A673 (cell line): ENCODE measurements at regions not wholly inside any gene's neighbourhood (a gene's known extent, or its start where the extent isn't known, plus 50 kb on each side); places are given as distances from the start of the nearest gene placed in this dataset.

Source experiments
- BruUV-seq: library from RNA; stranded (reverse); fragments of 400-500 nt; replicated peaks from 2 replicates; lab custom pipeline; 2021; lab: Mats Ljungman, UMichigan
- CTCF ChIA-PET: fragments of 300-600 bp; sonication (Branson Sonifier 250); formaldehyde crosslinking; loops from one replicate; lab custom pipeline; 2022; ENCODE audit warnings: antibody characterized with exemption; lab: Charles Lee
- POLR2A ChIA-PET: fragments of 300-600 bp; sonication (Branson Sonifier 250); formaldehyde crosslinking; loops from one replicate; lab custom pipeline; 2022; ENCODE audit warnings: antibody characterized with exemption; ENCODE audit not compliant: low non-redundant PET; lab: Charles Lee
- DNase-seq: peaks from one replicate; pipeline ENCODE4 v3.0.0-alpha.2; 2015; ENCODE audit warnings: low spot score
- H3K27ac ChIP-seq: fragments of 200-600 bp; sonication (generic); 2 replicates; pipeline ENCODE4 v1.5.1; 2016; ENCODE audit warnings: mixed run types, low read depth, mild to moderate bottlenecking, mixed read lengths, antibody characterized with exemption, low read length; ENCODE audit not compliant: poor library complexity, severe bottlenecking
- H3K27me3 ChIP-seq: fragments of 200-600 bp; sonication (generic); replicated peaks from 2 replicates; pipeline ENCODE4 v1.6.1; 2017; ENCODE audit warnings: mixed run types, low read depth, mild to moderate bottlenecking, mixed read lengths, antibody characterized with exemption, low read length; ENCODE audit not compliant: insufficient read depth, poor library complexity
- H3K36me3 ChIP-seq: fragments of 200-600 bp; sonication (generic); 2 replicates; pipeline ENCODE4 v1.6.1; 2016; ENCODE audit warnings: mixed run types, mild to moderate bottlenecking, mixed read lengths, antibody characterized with exemption, low read length; ENCODE audit not compliant: insufficient read depth, poor library complexity, severe bottlenecking
- H3K4me1 ChIP-seq: fragments of 200-600 bp; sonication (generic); 2 replicates; pipeline ENCODE4 v1.6.1; 2017; ENCODE audit warnings: mixed run types, mild to moderate bottlenecking, mixed read lengths, antibody characterized with exemption, low read length; ENCODE audit not compliant: insufficient read depth, poor library complexity, severe bottlenecking
- H3K4me3 ChIP-seq: fragments of 200-600 bp; sonication (generic); 2 replicates; pipeline ENCODE4 v1.5.1; 2016; ENCODE audit warnings: low read depth, mixed run types, mild to moderate bottlenecking, mixed read lengths, low read length; ENCODE audit not compliant: poor library complexity, severe bottlenecking
- H3K9me3 ChIP-seq: fragments of 200-600 bp; sonication (generic); 2 replicates; pipeline ENCODE4 v1.6.1; 2016; ENCODE audit warnings: mixed run types, low read depth, mild to moderate bottlenecking, mixed read lengths, antibody characterized with exemption, low read length; ENCODE audit not compliant: poor library complexity, severe bottlenecking
- EZH2 ChIP-seq: fragments of 200-600 bp; sonication (generic); IDR thresholded peaks from 2 replicates; pipeline ENCODE4 v1.6.1; 2017; ENCODE audit warnings: borderline replicate concordance, low read depth, mild to moderate bottlenecking, mixed read lengths, antibody characterized with exemption, low read length; ENCODE audit not compliant: poor library complexity, severe bottlenecking
- intact Hi-C: fragments of 100-400 bp; cut with micrococcal nuclease; formaldehyde crosslinking; loops from one replicate; pipeline ENCODE4 v1.10.0; 2022; ENCODE audit not compliant: unreplicated experiment
- TF ChIP-seq, protein P1 (sequence below): fragments of 300-800, 200-600 bp; sonication (generic); conservative IDR thresholded peaks from 2 replicates; pipeline ENCODE4 v1.5.1; 2017; ENCODE audit warnings: low read depth, mild to moderate bottlenecking, antibody characterized with exemption, low read length, moderate library complexity, mixed read lengths

DNA sequence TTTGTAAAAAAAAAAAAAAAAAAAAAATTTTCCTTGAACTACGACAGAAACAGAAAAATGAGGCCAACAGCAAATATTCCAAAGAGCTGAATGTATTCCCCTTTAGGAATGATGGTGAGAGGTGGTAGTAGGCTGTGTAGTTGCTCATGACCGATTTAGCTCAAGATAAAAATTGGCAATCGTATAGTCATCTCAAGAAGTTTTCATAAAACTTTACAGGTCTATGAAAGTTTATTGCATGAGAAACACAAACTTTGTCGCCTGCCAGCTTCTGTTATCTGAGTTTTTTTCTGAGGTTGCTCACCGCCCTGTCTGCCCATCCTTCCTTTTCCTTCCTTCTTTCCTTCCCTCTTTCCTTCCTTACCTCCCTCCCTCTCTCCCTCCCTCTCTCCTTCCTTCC lies 605.5 kb downstream of the BCL11B start:
- intact Hi-C loops = no loop called here

DNA sequence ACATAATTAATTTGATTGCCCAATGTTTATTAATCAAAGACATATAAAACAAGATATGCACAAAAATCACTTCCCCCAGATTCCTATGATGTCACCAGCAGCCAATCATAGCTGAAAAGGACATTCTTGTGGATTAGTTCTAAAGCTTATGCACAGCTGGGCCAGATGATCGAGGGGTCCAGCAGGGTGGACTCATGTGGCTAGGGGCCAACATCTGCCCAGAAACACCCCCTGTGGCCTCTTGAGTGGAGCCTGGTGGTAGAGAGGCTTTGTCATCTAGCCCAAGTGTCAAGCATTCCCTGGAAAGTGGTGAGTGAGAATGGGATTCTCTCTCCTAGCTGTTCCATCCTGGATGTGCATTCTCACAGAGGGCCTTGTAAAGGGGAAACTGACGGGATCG lies 590.0 kb downstream of the BCL11B start:
- H3K36me3 ChIP-seq = no peaks in the 10 kb centered on the region
- no peaks in the 10 kb centered on the region for H3K27me3 ChIP-seq
- no peak overlapping the region for H3K27ac ChIP-seq
- H3K4me1 ChIP-seq = no peaks in the 10 kb centered on the region
- BruUV-seq = no TSS peak
- CTCF ChIA-PET = no interaction called here
- intact Hi-C loops = no loop called here
- peaks cover 2% of the 10 kb centered on the region for H3K9me3 ChIP-seq
- no peak overlapping the region for H3K4me3 ChIP-seq
- TF ChIP-seq, protein P1, sequence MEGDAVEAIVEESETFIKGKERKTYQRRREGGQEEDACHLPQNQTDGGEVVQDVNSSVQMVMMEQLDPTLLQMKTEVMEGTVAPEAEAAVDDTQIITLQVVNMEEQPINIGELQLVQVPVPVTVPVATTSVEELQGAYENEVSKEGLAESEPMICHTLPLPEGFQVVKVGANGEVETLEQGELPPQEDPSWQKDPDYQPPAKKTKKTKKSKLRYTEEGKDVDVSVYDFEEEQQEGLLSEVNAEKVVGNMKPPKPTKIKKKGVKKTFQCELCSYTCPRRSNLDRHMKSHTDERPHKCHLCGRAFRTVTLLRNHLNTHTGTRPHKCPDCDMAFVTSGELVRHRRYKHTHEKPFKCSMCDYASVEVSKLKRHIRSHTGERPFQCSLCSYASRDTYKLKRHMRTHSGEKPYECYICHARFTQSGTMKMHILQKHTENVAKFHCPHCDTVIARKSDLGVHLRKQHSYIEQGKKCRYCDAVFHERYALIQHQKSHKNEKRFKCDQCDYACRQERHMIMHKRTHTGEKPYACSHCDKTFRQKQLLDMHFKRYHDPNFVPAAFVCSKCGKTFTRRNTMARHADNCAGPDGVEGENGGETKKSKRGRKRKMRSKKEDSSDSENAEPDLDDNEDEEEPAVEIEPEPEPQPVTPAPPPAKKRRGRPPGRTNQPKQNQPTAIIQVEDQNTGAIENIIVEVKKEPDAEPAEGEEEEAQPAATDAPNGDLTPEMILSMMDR = no peak
- TF ChIP-seq EZH2 = no peak
- POLR2A ChIA-PET = no interaction called here
- DNase-seq = no peak

More for the DNA sequence above, 605.5 kb downstream of the BCL11B start:
- Histone ChIP-seq H3K9me3 (no peaks in the 10 kb centered on the region), H3K27me3 (no peaks in the 10 kb centered on the region), H3K4me1 (peaks cover 3% of the 10 kb centered on the region), H3K4me3 (no peak overlapping the region), H3K36me3 (no peaks in the 10 kb centered on the region), H3K27ac (no peak overlapping the region)
- no TSS peak for BruUV-seq
- DNase-seq = no peak
- ChIA-PET POLR2A (no interaction called here), CTCF (no interaction called here)
- TF ChIP-seq, protein P1 = no peak
- no peak for TF ChIP-seq EZH2

DNA sequence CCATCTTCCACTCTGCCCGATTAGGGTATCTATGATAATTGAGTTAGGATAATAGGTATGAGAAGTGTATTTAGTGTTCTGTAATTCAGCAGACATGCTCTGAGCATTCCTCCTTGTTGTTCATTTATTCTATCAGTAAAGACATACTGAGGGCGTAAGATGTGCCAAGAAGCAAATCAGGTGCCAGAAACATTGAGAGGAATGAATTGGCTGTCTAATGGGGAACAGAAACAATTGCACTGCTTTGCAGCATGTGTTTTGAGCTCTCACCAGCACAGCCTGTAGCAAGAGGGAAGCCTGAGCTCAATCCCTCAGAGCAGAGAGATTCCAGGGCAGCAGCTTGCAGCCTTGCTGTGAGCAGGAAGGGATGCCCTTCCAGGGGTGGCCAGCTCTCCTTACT lies 589.3 kb downstream of the BCL11B start:
- intact Hi-C loops = no loop called here
- no peaks in the 10 kb centered on the region for H3K4me1 ChIP-seq
- no peak overlapping the region for H3K4me3 ChIP-seq
- DNase-seq = no peak
- BruUV-seq = no TSS peak
- TF ChIP-seq EZH2 = no peak
- TF ChIP-seq, protein P1 = no peak
- ChIA-PET CTCF (no interaction called here), POLR2A (no interaction called here)
- H3K27me3 ChIP-seq = no peaks in the 10 kb centered on the region
- H3K36me3 ChIP-seq = no peaks in the 10 kb centered on the region
- no peak overlapping the region for H3K27ac ChIP-seq
- H3K9me3 ChIP-seq = peaks cover 2% of the 10 kb centered on the region
